Activated CD8-positive, alpha-beta memory T cell treated with anti-CD3 and anti-CD28 coated beads, Interleukin-2, amount 50 U/mL, for 48 hours (primary cell): ENCODE measurements at regions not wholly inside any gene's neighbourhood (a gene's known extent, or its start where the extent isn't known, plus 50 kb on each side); places are given as distances from the start of the nearest gene placed in this dataset.

Source experiments
- DNase-seq: peaks from one replicate; pipeline ENCODE4 v3.0.0-alpha.2; 2020

DNA sequence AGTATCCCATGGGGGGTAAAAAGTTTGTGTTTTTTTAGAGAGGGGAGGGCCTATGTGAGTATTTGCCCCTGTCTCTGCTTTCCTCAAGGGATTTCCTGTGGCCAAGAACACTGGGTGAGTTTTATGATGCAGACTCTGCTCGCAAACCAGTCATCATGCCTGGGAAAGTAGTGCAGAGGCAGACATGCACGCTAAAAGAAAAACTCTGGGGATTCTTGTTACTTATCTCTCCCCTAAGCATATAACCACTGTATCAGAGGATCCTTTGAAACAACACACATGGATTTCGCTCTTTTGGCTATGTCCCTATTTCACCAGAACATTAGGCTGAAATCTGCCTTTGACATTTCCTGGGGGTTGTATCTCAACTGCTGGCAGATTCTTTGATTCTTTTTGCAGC is 1845.8 kb upstream of the SEL1L start:
- DNase-seq: no peak

DNA sequence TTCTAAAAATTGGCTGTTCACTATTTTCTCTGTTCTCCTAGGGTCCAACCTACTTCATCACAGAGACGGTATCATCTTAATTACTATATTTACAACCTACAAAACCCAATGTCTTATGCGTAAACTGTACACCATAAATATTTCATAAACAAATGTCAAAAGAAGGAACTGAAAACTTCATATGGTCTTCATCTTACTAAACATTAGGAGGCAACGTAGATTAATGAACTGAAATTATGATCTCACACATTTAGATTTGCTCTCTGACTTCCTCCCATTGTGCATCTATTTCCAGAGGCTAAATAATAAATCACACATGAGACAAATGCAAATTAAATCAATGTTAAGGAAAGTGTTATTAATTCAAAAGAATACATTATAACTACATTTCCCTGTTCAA is 1850.6 kb upstream of the SEL1L start:
- DNase-seq: no peak

DNA sequence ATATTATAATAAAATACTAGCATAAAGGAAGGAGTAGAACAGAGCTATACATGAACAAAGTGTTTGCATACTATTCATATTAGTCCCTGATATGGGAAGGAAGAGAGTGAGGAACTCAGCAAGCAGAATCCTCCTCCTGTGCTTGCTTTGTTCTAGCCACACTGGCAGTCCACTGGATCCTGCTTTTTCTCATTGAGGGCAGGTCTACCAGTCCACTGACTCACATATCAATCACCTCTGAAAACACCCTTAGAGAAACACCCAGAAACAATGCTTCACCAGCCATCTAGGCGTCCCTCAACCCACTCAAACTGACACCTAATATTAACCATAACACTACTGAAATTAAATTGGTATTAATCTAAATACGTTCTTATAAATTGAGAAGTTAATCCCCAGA is 1861.7 kb upstream of the SEL1L start:
- no peak for DNase-seq

DNA sequence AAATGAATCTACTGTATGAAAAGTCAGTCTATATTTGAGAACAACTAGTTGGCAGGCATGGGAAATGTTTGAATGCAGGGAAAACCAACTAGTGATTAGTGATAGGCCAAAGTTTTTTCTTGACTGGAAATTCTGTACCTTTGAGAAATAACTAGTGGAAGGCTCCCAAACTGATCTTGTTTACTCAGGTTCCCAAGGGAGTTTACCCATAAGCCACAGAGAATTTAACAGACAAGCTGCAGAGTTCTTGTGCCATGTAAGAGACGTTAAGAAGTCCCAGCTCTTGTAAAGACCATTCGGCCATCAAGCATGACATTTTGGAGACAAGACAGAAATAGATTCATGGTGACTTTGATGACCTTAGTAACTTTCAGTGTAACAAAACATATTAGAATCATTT is 1882.8 kb upstream of the SEL1L start:
- DNase-seq: no peak

DNA sequence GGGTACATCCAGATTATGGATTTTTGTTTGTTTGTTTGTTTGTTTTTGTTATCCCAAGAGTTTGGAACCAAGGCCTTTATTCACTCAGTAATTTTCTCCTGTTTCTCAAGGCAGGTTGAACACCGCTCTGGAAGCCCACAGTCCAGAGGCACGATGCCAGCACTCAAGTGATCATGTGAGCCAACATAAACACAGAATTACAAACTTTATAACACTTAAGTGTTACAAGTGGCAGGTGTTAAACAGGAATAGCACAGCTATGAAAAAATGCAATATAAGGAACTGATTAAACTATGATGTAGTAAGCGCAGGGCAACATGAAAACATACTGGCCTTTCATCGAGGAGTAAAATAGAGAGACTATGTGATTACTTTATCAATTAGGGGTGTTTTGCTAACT is 1885.8 kb upstream of the SEL1L start:
- DNase-seq: no peak

DNA sequence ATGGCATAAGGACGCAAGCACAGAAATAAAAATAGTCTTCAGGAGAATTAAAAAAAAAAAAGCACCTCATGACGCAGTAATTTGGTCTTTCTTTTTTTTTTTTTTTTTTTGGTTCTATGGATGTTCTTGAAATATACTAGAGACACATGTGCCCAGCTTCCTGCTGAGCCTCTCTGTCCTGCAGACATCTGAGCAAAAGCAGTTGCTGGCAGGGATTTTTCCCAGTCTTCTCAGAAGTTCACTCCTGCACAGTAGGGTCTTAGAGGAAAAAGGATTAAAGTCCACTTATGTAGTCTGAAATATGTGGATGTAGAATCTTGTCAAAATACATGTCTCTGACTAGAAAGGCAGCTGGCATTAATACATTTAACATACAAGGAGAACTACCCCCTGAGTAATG is 1888.1 kb upstream of the SEL1L start:
- no peak for DNase-seq

DNA sequence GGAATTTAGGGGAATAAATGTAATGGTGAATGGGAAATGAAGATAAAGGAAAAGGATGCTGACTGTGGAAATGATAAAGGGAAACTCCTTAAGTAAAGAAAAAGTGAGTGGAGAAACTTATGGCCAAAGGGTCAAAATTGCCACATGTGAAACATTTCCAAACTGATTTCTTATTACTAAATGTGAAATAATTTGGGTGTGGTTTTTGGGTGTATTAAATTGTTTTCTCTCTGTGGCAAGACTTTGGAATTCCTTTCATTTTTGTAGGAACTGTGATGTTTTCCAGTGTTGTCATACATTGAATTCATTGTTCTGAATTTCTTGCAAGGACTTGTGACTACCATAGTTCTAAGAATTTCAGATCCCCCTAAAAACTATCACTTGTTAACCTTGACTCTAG is 1891.5 kb upstream of the SEL1L start:
- no peak for DNase-seq

DNA sequence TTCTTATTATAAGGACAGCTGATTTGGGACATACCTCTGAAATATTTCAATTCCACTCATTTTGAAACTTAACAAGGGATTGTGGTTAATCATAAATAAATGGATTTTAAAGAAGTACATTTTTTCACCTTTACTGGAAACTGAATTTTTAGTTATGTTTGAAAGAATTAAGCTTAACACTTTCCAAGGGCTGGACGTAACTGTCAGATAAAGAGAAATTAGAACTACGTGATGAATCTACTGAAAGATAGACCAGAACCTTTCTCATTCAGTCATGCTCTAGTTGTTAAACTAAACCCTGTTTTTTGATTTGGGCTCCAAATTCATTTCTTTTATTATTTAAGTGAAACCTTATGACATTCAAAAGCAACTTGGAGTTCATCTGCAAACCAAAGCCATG is 1892.1 kb upstream of the SEL1L start:
- DNase-seq: no peak

DNA sequence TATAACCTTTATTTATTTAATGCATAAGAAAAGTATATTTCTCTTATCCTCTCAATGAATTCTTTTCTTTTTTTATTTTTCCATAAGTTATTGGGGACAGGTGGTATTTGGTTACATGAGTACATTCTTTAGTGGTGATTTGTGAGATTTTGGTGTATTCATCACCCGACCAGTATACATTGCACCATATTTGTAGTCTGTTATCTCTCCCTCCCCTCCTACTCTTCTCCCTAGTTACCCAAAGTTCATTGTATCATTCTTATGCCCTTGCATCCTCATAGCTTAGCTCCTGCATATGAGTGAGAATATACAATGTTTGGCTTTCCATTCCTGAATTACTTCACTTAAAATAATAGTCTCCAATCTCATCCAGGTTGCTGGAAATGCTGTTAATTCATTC is 1900.0 kb upstream of the SEL1L start:
- DNase-seq: no peak

DNA sequence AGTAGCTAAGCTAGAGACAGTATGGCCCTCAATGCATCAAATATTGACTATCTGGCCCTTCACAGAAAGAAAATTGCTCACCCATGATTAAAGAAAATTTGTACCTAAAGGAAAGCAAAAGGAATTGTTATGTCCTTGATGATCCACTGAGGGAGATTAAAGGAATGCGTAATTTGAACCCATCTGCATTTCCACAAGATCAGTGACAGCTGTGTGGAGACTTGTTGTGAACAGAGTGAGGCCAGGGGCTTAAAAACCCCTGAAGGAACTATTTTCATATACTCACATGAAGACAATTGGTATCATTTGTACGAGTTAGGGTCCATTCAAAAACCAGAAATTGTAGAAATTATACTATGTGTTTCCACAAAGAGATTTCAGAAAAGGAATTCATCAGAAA is 1908.1 kb upstream of the SEL1L start:
- no peak for DNase-seq

DNA sequence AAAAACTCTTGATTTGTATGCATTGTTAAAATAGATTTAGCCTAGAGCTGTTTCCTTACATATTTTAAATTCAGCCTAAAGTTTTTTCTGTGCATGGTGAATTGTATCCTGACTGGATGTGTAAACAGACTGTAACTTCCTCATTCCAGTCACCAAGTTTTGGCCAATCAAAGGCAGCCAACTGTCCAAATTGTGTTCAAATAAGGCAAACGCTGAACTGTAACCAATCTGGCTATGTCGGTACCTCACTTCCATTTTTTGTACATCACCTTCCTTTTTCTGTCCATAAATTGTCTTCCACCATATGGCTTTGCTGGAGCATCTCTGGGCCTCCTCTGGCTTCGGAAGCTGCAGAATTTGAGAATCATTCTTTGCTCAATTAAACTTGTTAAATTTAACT is 1921.9 kb upstream of the SEL1L start:
- DNase-seq: no peak

DNA sequence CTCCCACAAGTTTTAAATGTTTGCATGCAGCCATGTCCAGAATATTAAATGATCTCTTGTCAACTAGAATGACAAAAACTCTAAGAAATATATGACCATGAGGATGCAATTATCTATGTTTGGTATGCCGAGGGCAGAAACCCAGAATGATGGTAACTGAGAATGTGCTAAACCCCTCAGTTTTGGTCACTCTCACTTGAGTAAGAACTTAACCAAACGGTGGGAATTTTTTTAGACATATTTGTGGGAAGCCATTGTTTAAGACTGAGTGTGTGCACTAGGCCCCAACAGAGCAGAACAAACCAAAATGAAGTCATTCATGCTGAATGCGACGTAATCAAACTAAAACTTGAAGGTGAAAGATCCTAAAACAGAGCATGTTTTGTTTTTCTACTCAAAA is 1927.9 kb upstream of the SEL1L start:
- no peak for DNase-seq

DNA sequence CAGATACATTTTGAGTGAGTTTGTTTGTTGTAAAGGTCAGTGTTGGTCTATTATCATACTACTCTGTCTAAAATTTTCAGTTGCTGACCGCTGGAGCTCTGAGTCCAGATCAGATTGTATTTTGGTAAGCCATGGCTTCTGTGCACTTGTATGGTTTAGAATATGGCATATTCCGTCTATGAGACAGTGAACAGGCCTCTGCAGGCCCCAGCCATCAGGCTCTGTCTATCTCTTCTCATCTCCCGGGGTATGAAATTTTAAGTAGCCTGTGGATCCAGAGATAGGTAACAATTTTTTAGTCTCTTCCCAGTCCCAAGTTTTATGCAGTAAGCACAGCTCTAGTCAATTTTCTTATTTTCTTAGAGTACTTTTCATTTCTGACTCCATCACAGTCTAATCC is 1929.1 kb upstream of the SEL1L start:
- no peak for DNase-seq

DNA sequence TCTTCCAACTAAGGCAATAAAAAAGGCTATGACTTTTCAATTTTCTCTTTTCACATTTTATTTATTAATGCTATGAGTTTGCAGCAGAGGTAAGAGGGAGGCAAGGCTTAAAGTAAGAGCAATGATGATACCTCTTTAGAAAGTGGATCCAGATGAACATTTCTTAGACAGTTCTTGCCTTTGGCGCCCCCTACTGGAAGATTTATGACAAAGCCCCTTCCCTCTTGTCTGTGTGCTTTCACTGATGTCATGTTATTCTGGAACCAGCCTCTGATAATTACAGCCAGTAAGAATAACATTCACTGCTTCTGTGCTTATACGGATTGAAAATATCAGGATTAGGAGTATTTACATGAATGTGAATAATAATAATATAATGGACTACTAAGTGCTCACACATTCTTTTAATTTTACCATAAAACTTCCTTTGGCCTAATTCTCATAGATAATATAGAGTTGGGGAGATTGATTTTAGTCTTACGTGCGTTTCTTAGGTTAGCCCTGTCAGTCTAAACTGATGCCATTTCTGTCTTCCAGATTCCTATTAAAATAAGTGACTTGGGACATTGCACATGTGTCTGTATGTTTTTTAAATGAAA is 1929.9 kb upstream of the SEL1L start:
- no peak for DNase-seq

DNA sequence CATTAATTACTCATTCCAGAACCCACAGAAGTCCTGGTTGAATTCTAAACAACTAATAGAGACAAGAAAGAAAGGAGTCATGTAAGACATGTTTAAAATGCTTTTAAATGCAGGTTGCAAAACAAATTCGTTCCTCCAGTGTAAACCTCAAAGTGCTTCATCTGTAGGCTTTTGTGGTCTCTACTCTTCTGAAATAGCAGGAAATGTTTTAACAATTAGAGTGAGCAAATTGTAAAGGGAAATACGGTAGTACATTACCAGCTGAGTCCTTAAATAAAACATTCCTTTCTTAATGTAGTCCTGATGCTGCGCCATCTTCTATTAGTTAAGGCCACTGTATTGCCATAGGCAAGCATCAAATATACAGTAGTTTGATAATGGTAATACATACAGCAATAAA is 1934.2 kb upstream of the SEL1L start:
- DNase-seq: no peak

DNA sequence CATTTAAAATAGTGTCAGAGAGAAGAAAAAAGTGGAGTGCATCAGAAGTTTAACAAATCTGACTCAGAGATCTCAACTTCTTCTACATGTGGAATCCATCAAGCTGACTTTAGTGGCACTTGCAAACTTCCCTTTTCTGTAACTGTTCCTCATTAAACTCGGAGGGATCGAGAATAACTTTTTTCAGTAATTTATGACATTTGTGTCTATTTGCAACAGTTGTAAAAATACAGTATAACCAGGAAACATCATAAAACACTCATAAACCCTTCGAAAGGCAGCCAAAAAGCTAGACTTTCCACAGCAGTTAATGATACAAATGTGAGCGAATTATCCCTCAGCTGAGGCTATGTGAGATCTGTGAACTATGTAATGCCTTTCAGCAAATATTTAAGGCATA is 1936.8 kb upstream of the SEL1L start:
- no peak for DNase-seq

DNA sequence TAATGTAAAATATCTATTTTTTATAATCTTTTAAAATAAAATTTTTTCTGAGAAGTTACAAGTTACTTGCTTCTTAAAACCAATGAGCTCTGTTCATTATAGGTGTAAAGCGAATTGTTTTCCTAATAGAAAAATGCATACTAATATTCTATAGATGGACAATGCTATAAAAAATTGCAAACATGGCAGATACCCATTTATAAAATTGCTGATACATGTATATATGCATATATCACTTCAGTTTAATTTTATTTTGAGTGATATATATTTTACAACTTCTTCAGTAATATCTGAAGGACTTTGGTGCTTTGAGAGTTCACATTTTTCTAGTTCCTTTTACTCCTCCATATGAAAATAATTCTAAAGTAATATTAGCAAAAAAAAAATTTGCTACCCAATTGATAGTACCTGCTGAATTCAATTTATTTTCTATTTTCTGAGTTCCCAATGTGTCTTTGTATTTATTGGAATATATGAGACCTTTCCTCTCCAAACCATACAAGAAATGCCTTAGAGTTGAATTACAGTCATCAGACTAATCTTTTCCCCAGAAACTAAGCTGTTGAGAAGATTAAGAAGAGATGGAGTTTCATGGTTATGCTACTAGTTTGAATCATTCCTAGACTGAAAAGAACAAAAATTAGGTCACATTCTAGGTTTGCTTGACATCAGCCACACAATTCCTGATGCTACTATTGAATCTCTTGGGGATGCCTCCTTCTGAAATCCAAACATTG is 1937.5 kb upstream of the SEL1L start:
- no peak for DNase-seq

DNA sequence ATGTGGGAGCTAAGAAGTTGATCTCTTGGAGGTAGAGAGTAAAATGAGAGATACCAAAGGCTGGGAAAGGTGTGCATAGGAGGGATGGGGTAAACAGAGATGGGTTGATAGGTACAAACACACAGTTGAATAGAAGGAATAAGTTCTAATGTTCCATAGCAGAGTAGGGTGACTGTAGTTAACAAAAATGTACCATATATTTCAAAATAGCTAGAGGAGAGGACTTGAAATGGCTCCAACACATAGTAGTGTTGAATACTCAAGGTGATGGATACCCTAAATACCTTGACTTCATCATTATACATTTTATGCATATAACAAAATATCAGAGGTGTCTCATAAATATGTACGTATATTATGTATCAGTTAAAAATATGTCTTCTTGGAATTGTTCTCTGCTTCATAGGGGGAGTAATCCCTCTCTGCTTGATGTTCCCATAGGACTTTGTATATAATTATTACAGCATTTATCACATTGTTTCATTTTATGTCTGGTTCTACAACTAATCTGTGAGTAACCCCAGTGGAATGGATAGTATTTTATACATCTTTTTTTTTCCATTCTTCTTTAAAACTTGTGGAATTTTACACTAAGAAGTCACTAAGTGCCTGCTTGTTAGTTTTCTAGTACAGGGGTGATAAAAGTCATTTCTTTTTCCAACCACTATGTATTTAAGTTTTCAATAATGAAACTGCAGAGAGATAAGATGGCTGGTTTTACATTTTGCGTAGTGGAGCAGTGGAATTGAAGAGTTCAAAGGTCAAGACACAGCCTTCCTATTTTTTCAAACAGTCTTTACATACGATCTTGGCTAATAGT is 1940.0 kb upstream of the SEL1L start:
- no peak for DNase-seq

DNA sequence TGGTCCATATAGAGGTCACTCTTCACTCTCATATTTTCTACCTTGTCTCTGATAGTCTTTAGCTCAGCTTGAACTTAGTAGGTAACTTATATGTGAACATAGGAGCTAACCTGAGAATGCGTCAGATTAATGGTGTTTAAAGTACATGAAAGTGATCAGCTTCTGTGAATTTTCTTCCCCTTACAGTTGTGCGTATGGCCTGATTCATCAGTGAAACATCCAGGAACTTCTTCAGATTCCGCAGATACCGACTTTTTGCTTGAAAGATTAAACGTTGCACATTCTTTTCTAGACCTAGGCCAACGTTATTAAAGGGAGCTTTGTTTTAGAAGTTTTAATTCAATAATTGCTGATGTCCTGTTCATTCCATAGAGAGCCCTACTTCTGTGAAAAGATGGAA is 1945.1 kb upstream of the SEL1L start:
- no peak for DNase-seq

DNA sequence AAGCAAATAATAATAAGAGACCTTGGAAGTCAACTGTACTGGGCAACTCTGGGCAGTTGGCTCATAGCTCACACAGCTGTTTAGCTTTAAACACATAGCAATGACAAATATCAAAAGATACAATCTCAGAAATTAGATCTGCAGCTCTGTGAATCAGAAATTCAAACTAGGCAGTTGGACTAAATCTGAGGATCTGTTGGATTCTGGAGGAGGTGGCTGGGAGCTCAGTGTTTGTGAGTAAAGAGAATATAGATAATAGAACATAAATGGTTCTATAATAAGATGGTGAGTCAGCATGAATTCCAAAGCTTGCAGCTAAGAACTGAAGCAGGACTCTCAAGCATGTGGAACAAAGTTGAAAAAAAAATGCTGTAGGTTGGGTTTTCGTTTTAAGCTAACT is 1949.4 kb upstream of the SEL1L start:
- no peak for DNase-seq

DNA sequence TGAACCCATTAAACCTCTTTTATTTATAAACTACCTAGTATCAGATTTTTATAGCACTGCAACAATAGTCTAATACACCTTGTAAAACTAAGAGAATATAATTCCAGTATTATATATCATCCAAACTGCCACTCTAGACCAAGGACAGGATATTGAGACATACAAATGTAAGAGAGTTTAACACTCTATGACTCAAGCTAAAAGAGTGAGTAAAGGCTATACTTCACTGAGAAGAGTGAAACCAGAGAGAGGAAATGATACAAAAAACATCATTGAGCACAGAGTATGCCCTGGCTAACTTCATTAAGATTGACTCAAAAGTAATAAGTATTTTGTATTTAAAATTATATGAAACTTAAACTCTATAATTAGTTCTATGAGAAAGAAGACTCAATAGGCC is 1951.9 kb upstream of the SEL1L start:
- no peak for DNase-seq

DNA sequence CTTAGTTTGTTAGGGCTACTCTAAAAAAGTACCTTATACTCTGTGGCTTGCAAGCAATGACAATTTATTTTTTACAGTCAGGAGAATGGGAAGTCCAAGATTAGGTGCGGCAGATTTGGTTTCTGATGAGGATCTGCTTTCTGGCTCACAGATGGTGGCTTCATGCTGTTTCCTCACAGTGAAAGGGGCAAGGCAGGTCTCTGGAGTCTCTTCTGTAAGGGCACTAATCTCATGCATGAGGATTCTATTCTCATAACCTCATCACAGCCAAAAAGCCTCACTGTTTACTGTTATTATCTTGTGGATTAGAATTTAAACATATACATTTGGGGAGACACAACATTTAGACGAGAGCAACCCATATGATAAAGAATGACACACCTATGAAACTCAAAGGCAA is 1957.4 kb upstream of the SEL1L start:
- no peak for DNase-seq

DNA sequence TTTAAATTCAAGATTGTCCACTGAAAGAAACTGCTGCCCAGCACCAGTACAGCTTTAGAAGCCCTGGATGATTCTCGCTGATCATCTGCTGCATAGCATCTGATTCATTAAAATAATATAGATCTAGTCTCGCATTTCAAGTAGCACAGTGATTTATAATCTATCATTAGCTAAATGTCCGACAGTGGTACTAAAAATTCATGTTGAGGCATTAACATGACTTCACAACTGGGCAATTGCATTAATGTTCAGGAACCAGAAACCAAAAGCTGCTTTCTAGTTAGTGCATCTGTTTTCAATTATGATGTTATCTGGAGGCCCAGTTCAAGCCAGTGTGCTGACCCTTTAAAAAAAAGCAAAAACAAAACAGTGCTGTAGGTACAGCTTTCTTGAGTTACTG is 1987.2 kb upstream of the SEL1L start:
- no peak for DNase-seq

DNA sequence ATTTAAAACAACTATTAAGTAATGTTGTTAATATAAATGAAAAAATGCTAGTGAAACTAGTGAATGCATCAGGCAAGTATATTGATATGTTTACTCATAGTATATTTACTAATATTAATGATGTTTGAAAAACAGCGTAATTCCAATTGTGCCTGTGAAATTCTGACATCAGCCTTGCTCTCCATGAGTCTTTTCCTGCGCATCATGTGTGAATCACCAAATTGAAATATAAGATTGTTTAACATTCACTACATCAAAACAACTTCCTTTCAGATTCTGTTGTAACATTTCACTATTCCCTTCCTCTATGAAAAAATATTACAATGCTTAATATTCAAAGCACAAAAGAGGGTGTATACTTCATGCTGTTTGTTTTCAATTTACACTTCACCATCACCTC is 1995.9 kb upstream of the SEL1L start:
- DNase-seq: no peak
